CD4-positive, alpha-beta T cell treated with Interleukin-4 for 1 hour (primary cell): ENCODE measurements at regions not wholly inside any gene's neighbourhood (a gene's known extent, or its start where the extent isn't known, plus 50 kb on each side); places are given as distances from the start of the nearest gene placed in this dataset.
"Not testable (repeated sequence)": the region's sequence is repeated elsewhere in the genome, so short reads cannot be mapped to it uniquely, and the experiment has no call there.

Experiments
- DNase-seq, 2 donors: peaks; one replicate each; pipeline ENCODE4 v3.0.0-alpha.2; 2020 to 2022

DNA sequence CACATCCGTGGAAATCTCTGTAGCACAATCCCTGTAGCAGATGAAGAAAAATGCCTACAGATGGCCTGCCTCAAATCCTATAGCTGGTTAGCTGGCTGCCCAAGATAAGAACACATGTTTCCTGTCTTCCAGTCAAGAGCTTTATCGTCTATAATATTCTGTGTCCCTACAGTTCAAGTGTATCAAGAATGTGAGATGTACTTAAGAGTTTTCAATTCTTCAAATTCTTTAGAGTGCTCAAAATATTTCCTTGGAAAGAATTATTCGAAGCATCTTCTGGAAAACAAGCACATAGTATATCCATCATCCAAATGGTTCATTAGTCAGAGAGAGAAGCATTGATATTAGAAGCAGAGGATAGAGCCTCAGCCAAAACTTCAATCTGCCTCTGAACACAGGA lies 239.8 kb downstream of the COG6 start:
- DNase-seq: no peak

DNA sequence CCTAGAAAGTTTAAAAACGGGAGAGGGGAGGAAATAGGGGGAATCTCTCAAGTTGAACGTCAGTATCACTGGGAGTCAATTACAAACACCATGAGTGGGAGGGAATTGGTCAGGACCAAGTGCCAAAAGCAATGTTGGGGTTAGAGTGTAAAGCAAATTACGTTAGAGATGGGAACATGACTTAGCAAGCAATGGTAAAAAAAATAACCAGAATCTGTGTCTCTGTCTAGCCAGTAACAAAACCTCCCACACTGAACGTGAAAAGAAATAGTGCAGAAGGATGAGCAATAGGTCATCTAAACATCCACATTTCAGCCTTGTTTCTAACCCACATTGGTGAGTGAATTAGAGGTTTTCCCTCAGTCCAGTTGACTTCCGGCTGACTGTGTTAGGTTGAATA lies 242.2 kb downstream of the COG6 start:
- no peak for DNase-seq

DNA sequence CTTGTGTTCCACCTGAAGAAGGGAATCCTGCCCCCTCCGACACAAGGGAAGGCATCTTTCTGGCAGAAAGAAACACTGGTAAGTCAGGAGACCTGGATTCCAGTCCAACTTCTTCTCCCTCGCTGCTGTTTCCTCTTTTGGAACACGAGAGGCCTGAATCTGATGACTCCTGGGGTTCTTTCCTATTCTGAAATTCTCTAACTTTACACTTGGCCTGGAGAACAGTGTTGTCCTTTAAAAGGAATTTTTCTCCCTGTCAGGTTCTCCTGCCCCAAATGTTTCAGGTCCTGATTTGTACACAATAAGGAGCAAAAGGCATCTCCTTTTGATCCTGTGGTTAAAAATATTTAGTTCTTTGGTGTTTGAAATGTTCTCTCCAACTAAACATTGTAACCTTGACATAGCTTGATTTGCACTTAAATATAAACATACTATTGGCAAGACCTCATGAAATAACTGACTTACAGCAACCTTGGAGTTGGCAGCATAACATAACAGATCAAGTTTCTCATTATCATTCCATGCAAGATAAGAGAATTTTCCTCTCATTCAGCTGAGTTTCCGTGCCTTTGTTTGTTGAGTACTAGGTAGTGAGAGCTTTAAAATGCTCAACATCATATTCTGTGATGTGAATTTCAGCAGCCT lies 244.8 kb downstream of the COG6 start:
- no peak for DNase-seq

DNA sequence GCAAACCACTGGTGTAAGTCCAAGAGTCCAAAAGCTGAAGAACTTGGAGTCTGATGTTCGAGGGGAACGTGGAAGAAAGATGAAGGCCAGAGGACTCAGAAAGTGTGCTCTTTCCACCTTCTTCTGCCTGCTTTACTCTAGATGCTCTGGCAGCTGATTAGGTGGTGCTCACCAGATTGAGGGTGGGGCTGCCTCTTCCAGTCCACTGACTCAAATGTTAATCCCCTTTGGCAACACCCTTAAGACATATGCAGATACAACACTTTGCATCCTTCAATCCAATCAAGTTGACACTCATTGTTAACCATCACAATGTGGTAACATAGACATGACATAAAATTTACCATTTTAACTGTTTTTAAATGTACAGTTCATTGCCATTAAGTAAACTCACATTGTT lies 249.5 kb downstream of the COG6 start:
- no peak for DNase-seq

DNA sequence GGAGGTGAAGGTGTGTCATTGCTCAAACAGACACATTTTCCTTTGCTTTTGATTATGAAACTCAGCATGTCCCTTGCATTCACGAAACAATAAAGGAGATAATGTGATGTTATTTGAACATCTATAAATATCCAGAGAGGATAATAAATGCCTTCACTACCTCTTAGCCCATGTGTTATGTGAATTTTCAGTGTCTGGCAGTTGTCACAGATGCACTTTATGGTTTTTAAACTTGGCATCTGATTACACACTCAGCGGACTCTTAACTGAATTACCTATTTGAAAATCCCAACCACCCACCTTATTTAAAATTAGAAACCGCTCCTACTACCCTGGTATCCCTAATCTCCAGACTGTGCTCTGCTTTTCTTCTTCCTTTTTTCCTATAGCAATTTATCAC lies 254.2 kb downstream of the COG6 start:
- DNase-seq: no peak

DNA sequence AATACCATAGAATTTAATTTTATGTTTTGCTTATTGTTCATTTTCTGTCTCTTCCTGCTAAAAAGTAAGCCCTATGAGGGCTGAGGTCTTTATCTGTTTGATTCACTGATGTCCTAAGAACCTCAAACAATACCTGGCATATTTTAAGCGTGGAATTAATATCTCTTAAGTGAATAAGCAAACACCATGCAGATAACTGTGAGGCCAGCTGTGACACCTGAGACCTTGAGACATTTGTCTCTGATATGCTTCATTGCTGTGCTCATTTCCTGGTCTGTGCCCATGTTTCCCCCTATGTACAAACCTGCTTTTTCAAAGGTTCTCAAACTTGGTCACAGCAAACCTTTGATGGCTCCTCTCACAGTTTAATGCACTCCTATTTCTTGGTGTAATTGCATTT lies 254.6 kb downstream of the COG6 start:
- DNase-seq: no peak

DNA sequence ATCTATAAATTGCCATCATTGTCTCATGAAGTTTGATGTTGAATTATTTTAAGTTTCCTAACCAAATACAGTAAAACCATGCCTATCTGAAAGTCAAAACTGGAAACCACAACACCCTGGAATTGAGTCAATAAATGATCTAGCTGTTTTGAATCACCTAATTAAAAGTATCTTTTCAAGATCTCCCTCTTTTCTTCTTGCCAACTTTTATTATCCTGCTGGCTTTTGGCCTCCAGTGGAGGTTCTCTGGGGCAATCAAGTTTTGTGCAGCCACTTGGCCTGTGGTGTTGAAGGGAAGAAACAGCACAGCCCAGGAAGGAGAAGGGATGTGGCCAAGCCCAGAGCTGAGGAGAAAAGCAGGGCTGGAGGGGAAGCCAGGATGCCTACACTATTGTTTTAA lies 255.4 kb downstream of the COG6 start:
- DNase-seq: no peak

DNA sequence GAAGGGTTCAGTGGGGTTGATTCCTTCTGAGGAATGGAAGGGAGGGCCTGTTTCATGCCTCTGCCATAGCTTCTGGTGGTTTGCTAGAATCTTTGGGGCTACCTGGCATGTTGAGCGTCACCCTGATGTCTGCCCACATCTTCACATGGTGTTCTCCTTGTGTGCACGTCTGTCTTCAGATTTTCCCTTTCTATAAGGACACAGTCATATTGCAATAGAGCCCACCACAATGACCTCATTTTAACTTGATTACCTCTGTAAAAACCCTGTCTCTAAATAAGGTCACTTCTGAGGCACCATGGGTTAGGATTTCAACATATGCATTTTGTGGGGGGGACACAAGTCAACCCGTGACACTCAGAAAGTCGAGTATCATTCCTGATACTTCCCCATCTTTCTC lies 257.9 kb downstream of the COG6 start:
- DNase-seq: no peak

DNA sequence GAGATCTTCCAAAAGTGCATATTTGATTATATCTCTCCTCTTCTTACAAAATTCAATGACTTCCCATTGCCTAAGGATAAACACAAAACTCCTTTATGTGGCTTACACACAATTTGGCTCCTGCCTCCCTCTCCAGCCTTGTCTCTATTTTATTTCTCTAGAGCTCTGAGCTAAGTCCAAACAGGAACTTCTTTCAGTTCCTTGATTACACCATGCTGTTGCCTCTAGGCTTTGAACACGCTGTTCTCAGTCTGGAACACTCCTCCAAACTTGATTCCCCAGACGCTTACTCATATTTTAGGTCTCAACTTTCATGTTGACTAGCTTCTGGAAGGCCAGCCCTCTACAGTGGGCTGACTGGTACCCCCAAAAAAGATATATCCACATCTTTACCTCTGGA lies 258.5 kb downstream of the COG6 start:
- no peak for DNase-seq

DNA sequence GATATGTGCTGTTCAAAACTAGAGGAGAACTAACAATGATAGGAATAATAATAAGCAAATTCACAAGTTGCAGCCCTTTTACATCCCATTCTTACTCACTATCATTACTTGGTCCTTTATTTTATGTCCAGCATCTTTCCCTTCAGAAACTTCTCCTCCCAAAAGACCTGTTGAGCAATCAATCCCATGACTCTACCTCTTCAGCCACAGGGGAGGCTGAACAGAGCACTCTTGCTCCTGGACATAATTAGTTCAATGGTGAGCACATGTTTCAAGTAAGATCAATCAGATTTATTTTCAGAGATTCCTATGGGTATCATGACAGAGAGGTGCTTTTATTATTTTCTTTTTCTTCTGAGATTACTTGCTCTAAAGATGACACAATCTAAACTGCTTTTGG lies 260.0 kb downstream of the COG6 start:
- no peak for DNase-seq

DNA sequence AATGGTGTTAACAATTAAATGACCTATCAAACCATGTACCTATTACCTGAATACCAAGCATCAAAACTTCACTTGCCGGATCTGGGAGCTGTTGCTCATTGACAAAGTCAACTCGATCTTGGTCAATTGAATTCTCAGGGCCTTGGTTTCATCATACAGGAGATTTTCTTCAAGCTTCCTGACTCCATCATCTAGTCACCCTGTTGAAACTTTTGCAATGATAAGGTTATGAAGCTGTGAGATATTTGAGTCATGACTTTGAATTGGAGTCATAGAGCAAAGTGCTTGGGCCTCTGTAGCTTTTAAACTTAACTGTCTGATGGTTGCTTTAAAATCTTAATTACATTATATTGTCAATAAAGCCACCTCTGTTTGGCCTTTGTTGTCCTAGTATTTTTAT lies 260.9 kb downstream of the COG6 start:
- no peak for DNase-seq

DNA sequence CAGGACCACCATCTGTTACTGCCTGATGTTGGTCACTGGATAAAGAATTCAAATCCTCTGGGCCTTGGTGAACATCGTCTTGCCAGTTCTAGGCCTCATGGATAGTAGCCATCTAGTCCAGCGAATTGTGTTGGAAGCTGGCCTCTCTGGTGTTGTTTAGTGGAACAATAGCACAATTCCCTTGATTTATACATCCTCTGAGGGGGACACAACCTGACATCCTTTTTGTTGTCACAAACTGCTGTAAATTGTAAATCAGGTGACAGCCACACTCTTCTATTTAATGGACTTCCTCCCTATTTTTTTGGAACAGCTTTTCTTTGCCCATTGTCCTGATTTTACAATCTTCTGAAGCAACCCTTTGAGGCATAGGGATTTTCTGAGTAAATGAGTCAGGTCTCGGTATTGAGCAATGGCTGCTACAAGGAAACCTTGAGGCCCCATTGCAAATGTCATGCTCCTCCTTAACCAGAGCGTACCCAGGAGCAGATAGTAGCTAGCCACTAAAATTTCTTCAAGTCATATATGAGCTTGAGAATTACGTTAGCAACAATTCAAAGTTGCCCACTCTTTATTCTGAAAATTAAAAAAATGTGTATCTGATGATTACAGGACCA lies 263.3 kb downstream of the COG6 start:
- no peak for DNase-seq

DNA sequence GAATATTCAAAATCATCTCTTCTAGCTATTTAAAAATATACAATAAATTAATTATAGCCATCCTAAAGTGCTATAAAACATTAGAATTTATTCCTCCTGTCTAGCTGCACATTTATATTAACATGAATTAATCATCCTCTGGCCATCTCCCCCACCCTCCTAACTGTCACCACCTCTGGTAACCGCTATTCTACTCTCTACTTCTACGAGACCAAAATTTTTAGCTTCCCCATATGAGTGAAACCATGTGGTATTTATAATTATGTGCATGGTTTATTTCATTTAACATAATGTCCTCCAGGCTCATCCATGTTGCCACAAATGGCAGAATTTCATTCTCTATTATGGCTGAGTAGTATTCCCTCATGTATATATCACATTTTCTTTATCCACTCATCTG lies 265.2 kb downstream of the COG6 start:
- DNase-seq: no peak

DNA sequence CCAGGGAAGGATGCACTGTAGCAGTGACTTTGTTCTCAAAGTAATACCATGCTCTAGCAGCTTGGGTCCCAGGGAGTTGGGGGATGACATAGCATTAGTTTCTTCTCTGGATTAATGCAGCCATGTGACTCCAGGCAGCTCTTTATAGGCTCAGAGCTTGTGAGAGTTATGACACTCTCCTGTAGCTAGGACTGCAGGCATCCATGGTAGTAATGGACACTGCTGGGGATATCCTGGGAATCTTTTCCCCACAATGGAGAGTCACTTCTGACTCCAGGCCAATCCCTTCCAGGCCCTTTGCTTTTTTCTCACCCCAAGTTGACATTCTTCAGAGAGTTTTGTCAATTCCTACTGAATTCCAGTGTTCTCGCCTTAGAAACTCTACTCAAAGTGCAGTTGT lies 270.9 kb downstream of the COG6 start:
- no peak for DNase-seq

DNA sequence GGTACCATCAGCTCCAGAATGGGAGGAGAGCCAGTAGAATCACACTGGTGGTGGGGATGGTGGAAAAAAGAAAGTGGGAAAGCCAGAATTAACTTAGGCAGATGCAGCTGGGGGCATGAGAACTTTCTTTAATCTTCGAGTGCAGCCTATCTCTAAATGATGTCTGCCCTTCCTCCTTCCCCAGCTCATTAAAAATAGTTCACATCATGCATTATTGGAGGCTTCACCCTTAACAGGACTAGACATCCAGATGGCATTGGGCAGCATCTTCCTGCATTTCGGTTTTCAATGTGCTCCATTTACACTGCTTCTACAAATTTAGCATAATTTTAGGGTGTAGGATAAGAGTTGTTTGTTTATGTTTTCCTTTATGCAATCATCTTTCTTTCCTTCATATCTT lies 272.8 kb downstream of the COG6 start:
- DNase-seq: no peak

DNA sequence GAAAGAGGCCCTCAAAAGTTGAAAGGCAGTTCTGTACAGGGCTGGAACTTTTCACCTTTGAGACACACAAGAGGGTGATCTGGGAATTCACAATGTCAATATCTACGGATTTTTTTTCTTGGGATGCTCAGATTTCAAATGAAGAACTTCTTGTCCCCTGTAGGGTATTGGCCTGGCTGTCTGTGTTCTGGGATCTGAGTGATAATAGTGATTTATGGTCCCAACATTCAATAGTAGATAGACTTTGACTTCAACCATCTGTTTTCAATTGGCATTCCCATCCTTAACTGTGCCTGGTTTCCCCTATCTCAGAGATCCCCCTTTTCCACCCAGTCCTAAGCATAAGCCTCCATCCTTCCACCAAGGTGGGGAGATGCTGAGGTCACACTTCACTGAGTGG lies 274.1 kb downstream of the COG6 start:
- no peak for DNase-seq

DNA sequence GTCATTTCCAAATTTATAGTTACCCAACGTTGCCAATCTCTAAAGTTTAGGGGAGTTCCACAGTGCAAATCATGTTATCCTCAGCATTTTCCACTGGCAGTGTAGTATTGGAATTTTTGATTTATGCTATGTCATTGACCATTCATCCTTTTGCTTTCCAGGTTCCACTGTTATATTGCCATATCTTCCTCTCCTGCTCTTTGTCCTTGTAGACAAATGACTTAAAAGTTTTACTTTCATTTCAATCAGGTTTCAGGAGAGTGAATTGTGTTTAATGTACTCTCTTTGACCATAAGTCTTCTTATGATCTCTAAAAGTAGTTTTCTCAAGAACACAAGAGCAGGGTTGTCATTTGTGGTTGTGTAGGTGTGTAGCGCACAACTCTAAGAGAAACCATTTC lies 274.6 kb downstream of the COG6 start:
- no peak for DNase-seq

DNA sequence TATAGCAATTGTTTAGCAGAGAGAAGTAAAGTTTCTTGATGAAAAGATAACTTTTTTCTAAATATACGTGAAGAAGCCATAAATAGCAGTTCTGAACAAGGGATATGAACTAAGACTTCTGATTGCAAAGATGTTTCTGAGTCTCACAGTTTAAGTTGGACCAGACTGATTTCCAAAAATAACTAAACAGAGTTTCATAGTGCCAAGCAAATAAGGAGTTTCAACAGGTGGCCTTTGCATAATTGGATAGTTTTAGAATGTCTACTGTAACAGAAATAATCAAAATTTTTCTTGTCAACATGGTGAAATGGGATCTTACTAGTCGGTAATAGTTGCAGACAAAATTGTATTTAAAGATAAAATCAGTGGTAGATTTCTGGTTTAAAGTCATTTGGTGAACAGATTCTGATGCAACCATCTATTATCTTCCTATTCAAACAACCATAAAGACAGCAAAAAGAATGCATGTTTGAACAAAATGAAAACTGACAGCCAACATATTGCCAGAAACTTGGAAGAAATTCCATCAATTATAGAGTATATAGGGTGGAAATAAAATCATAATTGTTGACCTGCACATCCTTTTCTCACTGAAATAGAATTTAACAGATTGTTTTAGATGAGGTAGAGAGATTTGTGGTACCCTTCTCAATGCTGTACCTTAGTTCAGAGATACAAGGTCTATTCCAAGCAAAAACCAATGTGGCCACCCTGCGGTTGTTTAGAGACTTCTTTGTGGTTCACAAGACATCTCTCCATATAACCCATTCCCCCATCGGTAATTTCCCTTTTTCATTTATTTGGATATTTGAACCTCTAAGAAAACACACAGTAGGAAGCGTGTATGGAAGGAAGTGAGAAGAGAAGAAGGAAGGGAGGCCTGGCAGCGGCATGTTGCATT lies 275.3 kb downstream of the COG6 start:
- DNase-seq: no peak

DNA sequence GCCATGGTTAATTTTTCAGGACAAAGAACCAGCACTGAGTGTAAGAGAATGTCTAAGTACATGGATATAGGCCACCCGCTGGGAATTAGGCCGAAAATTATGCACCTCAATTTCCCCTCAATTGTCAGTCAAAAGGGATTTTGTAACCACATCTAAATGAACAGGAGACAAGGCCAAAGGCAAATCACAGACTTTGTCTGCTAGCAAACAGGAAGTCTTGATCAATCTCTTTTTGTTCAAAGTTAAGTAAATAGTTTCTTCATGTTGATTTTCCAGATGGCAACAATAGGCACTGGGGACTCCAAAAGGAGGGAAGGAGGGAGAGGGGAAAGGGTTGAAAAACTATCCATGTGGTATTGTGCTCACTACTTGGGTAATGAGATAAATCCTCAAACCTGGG lies 276.0 kb downstream of the COG6 start:
- DNase-seq: no peak

DNA sequence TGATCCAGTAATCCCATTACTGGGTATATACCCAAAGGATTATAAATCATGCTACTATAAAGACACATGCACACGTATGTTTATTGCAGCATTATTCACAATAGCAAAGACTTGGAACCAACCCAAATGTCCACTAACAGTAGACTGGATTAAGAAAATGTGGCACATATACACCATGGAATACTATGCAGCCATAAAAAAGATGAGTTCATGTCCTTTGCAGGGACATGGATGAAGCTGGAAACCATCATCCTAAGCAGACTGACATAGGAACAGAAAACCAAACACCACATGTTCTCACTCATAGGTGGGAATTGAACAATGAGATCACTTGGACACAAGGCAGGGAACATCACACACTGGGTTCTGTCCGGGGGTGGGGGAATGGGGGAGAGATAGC lies 277.1 kb downstream of the COG6 start:
- not testable (repeated sequence) for DNase-seq

DNA sequence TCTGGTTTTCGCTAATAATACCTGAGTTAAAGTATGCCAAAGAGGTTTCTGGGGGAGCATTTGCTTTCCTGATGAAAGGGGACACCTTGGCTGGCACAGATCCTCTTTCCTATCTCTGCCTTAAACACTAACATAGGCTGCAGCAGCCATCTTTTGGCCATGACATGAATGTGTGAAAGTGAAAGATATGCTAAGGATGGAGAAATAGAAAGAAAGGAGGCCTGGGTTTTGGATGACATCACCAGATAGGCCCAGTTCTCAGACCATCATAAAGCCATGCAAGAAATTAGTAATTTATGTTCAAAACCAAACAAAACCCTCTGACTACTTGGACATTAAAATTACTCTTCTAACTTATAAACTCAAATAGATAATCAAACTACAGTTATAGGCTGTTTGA lies 279.7 kb downstream of the COG6 start:
- DNase-seq: no peak

DNA sequence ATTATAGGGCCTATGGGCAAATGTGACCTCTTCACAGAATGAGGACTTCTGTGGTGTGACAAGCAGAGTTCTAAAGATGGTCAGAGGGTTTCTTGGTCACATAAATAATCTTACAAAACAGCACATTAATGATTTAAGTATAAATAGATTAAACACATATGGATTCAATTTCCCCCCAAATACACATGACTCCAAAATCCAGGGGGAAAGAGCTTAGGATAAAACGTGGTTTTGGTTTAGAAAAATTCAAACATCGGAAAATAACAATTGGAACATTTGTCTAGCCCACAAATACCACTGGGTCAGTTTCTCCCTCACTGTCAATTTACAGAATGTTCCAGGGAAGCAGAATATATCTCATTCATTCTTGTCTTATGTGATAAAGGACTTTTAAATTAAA lies 283.1 kb downstream of the COG6 start:
- DNase-seq: no peak

DNA sequence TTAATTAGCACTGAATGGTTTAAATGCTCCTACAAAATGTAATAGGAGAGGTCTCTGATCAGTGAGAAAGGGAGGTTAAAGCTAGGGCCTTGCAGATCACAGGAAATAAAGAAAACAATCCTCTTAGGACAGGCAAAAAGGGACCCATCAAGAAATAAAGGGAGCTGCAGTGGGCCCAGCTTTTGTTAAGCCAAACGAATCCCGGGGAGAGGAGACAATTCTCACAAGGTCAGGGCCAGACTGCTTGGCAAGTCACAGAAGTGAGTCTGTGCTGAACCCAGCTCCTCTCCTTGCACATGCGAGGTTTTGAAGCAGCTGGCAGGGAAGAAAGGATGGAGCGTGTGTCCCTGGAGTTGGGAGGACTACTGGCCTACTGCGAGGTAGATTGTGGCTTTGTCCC lies 285.8 kb downstream of the COG6 start:
- DNase-seq: no peak

DNA sequence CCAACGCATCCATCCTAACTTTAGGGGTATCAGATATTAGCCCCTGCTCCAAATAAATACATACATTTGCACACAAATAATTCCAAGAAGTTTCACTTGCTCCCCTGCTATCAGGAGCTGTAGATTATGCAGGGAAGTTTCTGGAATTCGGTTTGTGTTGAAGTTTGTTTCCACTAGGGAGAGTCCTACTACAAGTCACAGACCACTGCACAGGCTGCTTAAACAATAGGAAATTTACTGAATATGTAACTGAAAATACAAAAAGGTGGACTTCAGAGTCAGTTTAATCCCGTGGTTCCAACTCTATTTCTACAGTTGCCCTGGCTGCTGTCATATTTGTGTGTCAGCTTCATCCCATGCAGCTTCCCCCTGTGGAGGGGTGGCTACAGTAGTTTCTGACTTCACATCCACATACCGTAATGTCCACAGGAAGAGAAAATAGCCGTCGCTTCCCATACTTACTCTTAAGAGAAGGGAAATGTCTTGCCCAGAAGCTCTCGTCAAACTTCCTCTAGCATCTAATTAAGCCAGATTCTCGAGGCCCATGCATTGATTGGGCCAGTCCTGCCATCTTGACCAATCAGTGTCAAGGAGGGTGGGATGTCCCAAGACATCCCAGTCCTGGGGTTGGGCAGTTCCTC lies 286.6 kb downstream of the COG6 start:
- no peak for DNase-seq
